CD14-positive monocyte (primary cell): ENCODE measurements at regions not wholly inside any gene's neighbourhood (a gene's known extent, or its start where the extent isn't known, plus 50 kb on each side); places are given as distances from the start of the nearest gene placed in this dataset.

Experiments used
- DNase-seq, 3 donors: peaks; one replicate each; pipeline ENCODE4 v3.0.0-alpha.2; 2011 to 2022
- H2AFZ ChIP-seq: 2 replicates; pipeline ENCODE4 v1.6.0; 2012; ENCODE audit warnings: mild to moderate bottlenecking, low read depth, low read length, inconsistent platforms; ENCODE audit not compliant: insufficient read depth, poor library complexity, severe bottlenecking
- H3K27ac ChIP-seq, 2 donors: 1 replicate in 1 of 2; 2 replicates in 1 of 2; pipeline ENCODE4 v1.5.1; 2012 to 2013; ENCODE audit warnings: low read length in 2 of 2, control low read depth in 1 of 2, inconsistent platforms in 1 of 2, low read depth in 1 of 2, mild to moderate bottlenecking in 1 of 2
- H3K27me3 ChIP-seq, 2 donors: one replicate each; pipeline versions ENCODE4 v1.6.0 to v1.6.1; 2011 to 2013; ENCODE audit warnings: low read length in 2 of 2; ENCODE audit not compliant: control insufficient read depth in 2 of 2, insufficient read depth in 2 of 2
- H3K36me3 ChIP-seq, 2 donors: replicated peaks in 1 of 2; 1 replicate in 1 of 2; 2 replicates in 1 of 2; pipeline versions ENCODE4 v1.5.1 to v1.6.1; 2012 to 2013; ENCODE audit warnings: low read length in 2 of 2, control low read depth in 1 of 2, inconsistent platforms in 1 of 2, mild to moderate bottlenecking in 1 of 2; ENCODE audit not compliant: insufficient read depth in 2 of 2, control insufficient read depth in 1 of 2
- H3K4me1 ChIP-seq, 2 donors: 1 replicate in 1 of 2; 2 replicates in 1 of 2; pipeline versions ENCODE4 v1.5.1 to v1.6.1; 2012 to 2013; ENCODE audit warnings: low read length in 2 of 2, control low read depth in 1 of 2, inconsistent platforms in 1 of 2, mild to moderate bottlenecking in 1 of 2, moderate library complexity in 1 of 2; ENCODE audit not compliant: insufficient read depth in 2 of 2, control insufficient read depth in 1 of 2
- H3K4me2 ChIP-seq: replicated peaks from 2 replicates; pipeline ENCODE3; 2012; ENCODE audit warnings: low read length, moderate library complexity, mild to moderate bottlenecking; ENCODE audit not compliant: poor library complexity, severe bottlenecking; ENCODE audit errors: extremely low read depth
- H3K4me3 ChIP-seq, 3 experiments: fragments of 200-600 bp in 1 of 3; sonication (generic) in 1 of 3; replicated peaks in 1 of 3; 1 replicate in 2 of 3; 2 replicates in 1 of 3; pipeline ENCODE4 v1.5.1; 2011 to 2013; ENCODE audit warnings: low read length in 3 of 3, mild to moderate bottlenecking in 3 of 3, control low read depth in 2 of 3, low read depth in 2 of 3, inconsistent platforms in 1 of 3, moderate library complexity in 1 of 3
- H3K79me2 ChIP-seq: 2 replicates; pipeline ENCODE4 v1.6.0; 2012; ENCODE audit warnings: mild to moderate bottlenecking, control low read depth, inconsistent platforms, low read length, moderate library complexity; ENCODE audit not compliant: insufficient read depth
- H3K9ac ChIP-seq: 2 replicates; pipeline ENCODE4 v1.6.0; 2017; ENCODE audit warnings: low read length, mild to moderate bottlenecking; ENCODE audit not compliant: insufficient read depth, poor library complexity, severe bottlenecking
- H3K9me3 ChIP-seq, 2 donors: replicated peaks in 1 of 2; 1 replicate in 1 of 2; 2 replicates in 1 of 2; pipeline versions ENCODE4 v1.5.1 to v1.6.1; 2012 to 2013; ENCODE audit warnings: low read length in 2 of 2, control low read depth in 1 of 2; ENCODE audit not compliant: control insufficient read depth in 1 of 2, insufficient read depth in 1 of 2
- H4K20me1 ChIP-seq: 2 replicates; pipeline ENCODE4 v1.6.0; 2012; ENCODE audit warnings: mild to moderate bottlenecking, low read length, control low read depth, moderate library complexity; ENCODE audit not compliant: insufficient read depth
- H3K27ac Mint-ChIP-seq, 7 donors: one replicate each; pipeline ENCODE4 v1.8.0; 2020; ENCODE audit warnings: mild to moderate bottlenecking in 7 of 7, mixed read lengths in 7 of 7, moderate library complexity in 6 of 7, inconsistent platforms in 2 of 7
- H3K27me3 Mint-ChIP-seq, 3 donors: one replicate each; pipeline ENCODE4 v1.8.0; 2021 to 2022; ENCODE audit warnings: low read depth in 3 of 3, mild to moderate bottlenecking in 3 of 3, mixed read lengths in 3 of 3, moderate library complexity in 3 of 3, inconsistent platforms in 1 of 3
- H3K36me3 Mint-ChIP-seq, 2 donors: one replicate each; pipeline ENCODE4 v1.8.0; 2020; ENCODE audit warnings: mixed read lengths in 2 of 2, inconsistent platforms in 1 of 2, mild to moderate bottlenecking in 1 of 2
- H3K4me1 Mint-ChIP-seq: one replicate; pipeline ENCODE4 v1.8.0; 2020; ENCODE audit warnings: mild to moderate bottlenecking, mixed read lengths
- H3K4me3 Mint-ChIP-seq, 2 donors: one replicate each; pipeline ENCODE4 v1.8.0; 2020; ENCODE audit warnings: mild to moderate bottlenecking in 2 of 2, mixed read lengths in 2 of 2, moderate library complexity in 1 of 2
- H3K9me3 Mint-ChIP-seq, 7 donors: one replicate each; pipeline ENCODE4 v1.8.0; 2020 to 2022; ENCODE audit warnings: mixed read lengths in 7 of 7, mild to moderate bottlenecking in 6 of 7, moderate library complexity in 6 of 7, inconsistent platforms in 2 of 7
- WGBS: methylation state at CpG from one replicate; pipeline ENCODE4 v1.1.5; 2013; ENCODE audit warnings: missing lambda C conversion rate; ENCODE audit not compliant: insufficient coverage; 5-methylcytosine and 5-hydroxymethylcytosine counted together
- intact Hi-C, 2 donors: fragments of 100-400 bp; cut with micrococcal nuclease; formaldehyde crosslinking; loops; one replicate each; pipeline versions ENCODE4 v1.15.0 to v1.15.1; 2023
- TF ChIP-seq, protein P1 (sequence below): fragments of 200-600 bp; IDR thresholded peaks from one replicate; pipeline ENCODE4 v1.8.0; 2022; ENCODE audit warnings: antibody characterized with exemption, mild to moderate bottlenecking

DNA sequence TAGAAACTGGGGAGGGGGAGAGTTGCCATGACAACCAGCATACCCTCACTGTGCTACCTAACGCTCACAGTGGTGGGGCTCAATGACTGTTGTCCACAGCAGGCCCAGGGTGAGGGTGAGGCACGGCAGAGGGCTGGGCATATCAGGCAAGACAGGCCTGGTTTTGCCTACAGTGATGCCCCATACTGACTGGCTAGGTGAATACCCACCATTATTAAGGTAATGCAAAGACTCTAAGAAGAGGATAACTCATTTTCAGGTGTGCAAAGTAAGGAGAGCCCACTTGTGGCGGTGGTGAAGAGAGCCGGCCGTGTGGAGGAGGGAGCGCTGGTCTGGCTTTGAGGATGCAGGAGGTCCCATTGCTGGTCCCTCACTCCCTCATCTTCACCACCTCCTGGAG, 422.3 kb downstream of the FUT8 start:
- 83% methylated on average over 2 of the region's 6 CpGs for WGBS
- Histone ChIP-seq H3K27me3 (no peaks in the 10 kb centered on the region), H3K4me3 (no peak overlapping the region), H3K27ac (no peak overlapping the region), H3K9ac (no peak overlapping the region), H2AFZ (no peak overlapping the region), H3K79me2 (no peaks in the 10 kb centered on the region), H3K4me1 (no peaks in the 10 kb centered on the region), H3K9me3 (no peaks in the 10 kb centered on the region), H4K20me1 (no peaks in the 10 kb centered on the region), H3K36me3 (no peaks in the 10 kb centered on the region), H3K4me2 (no peak overlapping the region)
- Mint-ChIP-seq H3K36me3 (no peaks in the 10 kb centered on the region), H3K9me3 (peaks cover 0 to 1% (median 0%) of the 10 kb centered on the region in 7 donors), H3K4me1 (peaks cover 6% of the 10 kb centered on the region), H3K27me3 (peaks cover 0 to 2% (median 2%) of the 10 kb centered on the region in 3 donors), H3K27ac (no peak overlapping the region), H3K4me3 (no peak overlapping the region)
- intact Hi-C loops = no loop called here
- TF ChIP-seq, protein P1, sequence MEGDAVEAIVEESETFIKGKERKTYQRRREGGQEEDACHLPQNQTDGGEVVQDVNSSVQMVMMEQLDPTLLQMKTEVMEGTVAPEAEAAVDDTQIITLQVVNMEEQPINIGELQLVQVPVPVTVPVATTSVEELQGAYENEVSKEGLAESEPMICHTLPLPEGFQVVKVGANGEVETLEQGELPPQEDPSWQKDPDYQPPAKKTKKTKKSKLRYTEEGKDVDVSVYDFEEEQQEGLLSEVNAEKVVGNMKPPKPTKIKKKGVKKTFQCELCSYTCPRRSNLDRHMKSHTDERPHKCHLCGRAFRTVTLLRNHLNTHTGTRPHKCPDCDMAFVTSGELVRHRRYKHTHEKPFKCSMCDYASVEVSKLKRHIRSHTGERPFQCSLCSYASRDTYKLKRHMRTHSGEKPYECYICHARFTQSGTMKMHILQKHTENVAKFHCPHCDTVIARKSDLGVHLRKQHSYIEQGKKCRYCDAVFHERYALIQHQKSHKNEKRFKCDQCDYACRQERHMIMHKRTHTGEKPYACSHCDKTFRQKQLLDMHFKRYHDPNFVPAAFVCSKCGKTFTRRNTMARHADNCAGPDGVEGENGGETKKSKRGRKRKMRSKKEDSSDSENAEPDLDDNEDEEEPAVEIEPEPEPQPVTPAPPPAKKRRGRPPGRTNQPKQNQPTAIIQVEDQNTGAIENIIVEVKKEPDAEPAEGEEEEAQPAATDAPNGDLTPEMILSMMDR = no peak
- DNase-seq = no peak

DNA sequence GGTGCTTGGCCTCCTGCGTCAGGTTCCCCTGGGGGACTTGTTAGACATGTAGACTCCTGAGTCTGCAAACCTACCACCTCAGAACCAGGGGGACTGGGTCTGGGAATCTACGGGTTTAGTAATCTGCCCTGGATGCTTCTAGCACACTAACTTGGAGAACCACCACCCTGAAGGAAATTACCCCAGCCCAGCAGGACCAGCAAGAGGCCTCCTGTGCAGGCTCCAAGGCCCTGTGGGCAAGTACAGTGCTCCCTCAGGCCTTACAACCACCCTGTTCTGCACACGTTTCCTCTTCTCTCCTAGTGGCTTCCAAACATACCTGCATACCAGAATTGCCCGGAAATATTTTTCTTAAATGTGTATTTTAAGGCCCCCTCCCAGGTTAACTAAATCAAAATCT, 423.0 kb downstream of the FUT8 start:
- 87% methylated on average over 2 of the region's 4 CpGs for WGBS
- no peak overlapping the region for H3K4me3 Mint-ChIP-seq
- intact Hi-C loops = no loop called here
- H3K4me2 ChIP-seq = no peak overlapping the region
- H3K9me3 Mint-ChIP-seq = peaks cover 0 to 1% (median 0%) of the 10 kb centered on the region in 7 donors
- H3K4me1 ChIP-seq = no peaks in the 10 kb centered on the region
- peaks cover 6% of the 10 kb centered on the region for H3K4me1 Mint-ChIP-seq
- H3K36me3 ChIP-seq = no peaks in the 10 kb centered on the region
- H3K9ac ChIP-seq = no peak overlapping the region
- H3K27me3 ChIP-seq = no peaks in the 10 kb centered on the region
- H3K9me3 ChIP-seq = no peaks in the 10 kb centered on the region
- H3K4me3 ChIP-seq = no peak overlapping the region
- no peaks in the 10 kb centered on the region for H3K79me2 ChIP-seq
- DNase-seq = no peak
- no peak overlapping the region for H3K27ac ChIP-seq
- TF ChIP-seq, protein P1 = no peak
- H4K20me1 ChIP-seq = no peaks in the 10 kb centered on the region
- H3K27me3 Mint-ChIP-seq = peaks cover 0 to 2% (median 2%) of the 10 kb centered on the region in 3 donors
- H3K27ac Mint-ChIP-seq = no peak overlapping the region
- no peak overlapping the region for H2AFZ ChIP-seq
- H3K36me3 Mint-ChIP-seq = no peaks in the 10 kb centered on the region
